Astrocyte (in vitro differentiated cells and primary cell): ENCODE measurements at regions not wholly inside any gene's neighbourhood (a gene's known extent, or its start where the extent isn't known, plus 50 kb on each side); places are given as distances from the start of the nearest gene placed in this dataset.

ENCODE experiments used
- DNase-seq: peaks from one replicate; pipeline ENCODE4 v3.0.0-alpha.2; 2010; ENCODE audit warnings: low read depth
- FAIRE-seq: peaks from 2 replicates; lab custom pipeline; 2011; peaks lifted over from hg19 to GRCh38; lab: Jason Lieb, UNC
- H2AFZ ChIP-seq: 2 replicates; pipeline ENCODE4 v1.6.0; 2012; ENCODE audit warnings: low read depth, low read length, inconsistent platforms
- H3K27ac ChIP-seq: 2 replicates; pipeline ENCODE4 v1.5.1; 2011; ENCODE audit warnings: low read depth, low read length, inconsistent platforms
- H3K27me3 ChIP-seq: 2 replicates; pipeline ENCODE4 v1.6.0; 2011; ENCODE audit warnings: low read length, inconsistent platforms; ENCODE audit not compliant: insufficient read depth
- H3K36me3 ChIP-seq: 2 replicates; pipeline ENCODE4 v1.5.1; 2011; ENCODE audit warnings: low read length, inconsistent platforms; ENCODE audit not compliant: insufficient read depth
- H3K4me1 ChIP-seq: 2 replicates; pipeline ENCODE4 v1.5.1; 2011; ENCODE audit warnings: low read length, inconsistent platforms; ENCODE audit not compliant: insufficient read depth
- H3K4me2 ChIP-seq: 2 replicates; pipeline ENCODE4 v1.6.0; 2012; ENCODE audit warnings: low read length, inconsistent platforms
- H3K4me3 ChIP-seq: 2 replicates; pipeline ENCODE4 v1.5.1; 2011; ENCODE audit warnings: low read depth, mild to moderate bottlenecking, low read length, inconsistent platforms; ENCODE audit not compliant: insufficient read depth
- H3K79me2 ChIP-seq: 2 replicates; pipeline ENCODE4 v1.6.0; 2012; ENCODE audit warnings: mild to moderate bottlenecking, low read length, inconsistent platforms; ENCODE audit not compliant: insufficient read depth
- H3K9ac ChIP-seq: 2 replicates; pipeline ENCODE4 v1.6.0; 2012; ENCODE audit warnings: mild to moderate bottlenecking, low read length, inconsistent platforms
- H3K9me3 ChIP-seq: 2 replicates; pipeline ENCODE4 v1.5.1; 2012; ENCODE audit warnings: low read depth, mild to moderate bottlenecking, low read length, inconsistent platforms; ENCODE audit not compliant: insufficient read depth
- H4K20me1 ChIP-seq: 2 replicates; pipeline ENCODE4 v1.6.0; 2012; ENCODE audit warnings: low read length, inconsistent platforms; ENCODE audit not compliant: insufficient read depth
- H3K27ac Mint-ChIP-seq: one replicate; pipeline ENCODE4 v1.8.0; 2021; ENCODE audit warnings: mild to moderate bottlenecking, mixed read lengths; ENCODE audit not compliant: unreplicated experiment
- H3K27me3 Mint-ChIP-seq: one replicate; pipeline ENCODE4 v1.8.0; 2021; ENCODE audit warnings: low read depth, mixed read lengths; ENCODE audit not compliant: unreplicated experiment
- H3K36me3 Mint-ChIP-seq: one replicate; pipeline ENCODE4 v1.8.0; 2021; ENCODE audit warnings: low read depth, mixed read lengths; ENCODE audit not compliant: unreplicated experiment
- H3K4me1 Mint-ChIP-seq: one replicate; pipeline ENCODE4 v1.8.0; 2021; ENCODE audit warnings: low read depth, mixed read lengths; ENCODE audit not compliant: unreplicated experiment
- H3K4me3 Mint-ChIP-seq: one replicate; pipeline ENCODE4 v1.8.0; 2021; ENCODE audit warnings: mild to moderate bottlenecking, moderate library complexity, mixed read lengths; ENCODE audit not compliant: unreplicated experiment
- H3K9me3 Mint-ChIP-seq: one replicate; pipeline ENCODE4 v1.8.0; 2021; ENCODE audit warnings: mild to moderate bottlenecking, mixed read lengths; ENCODE audit not compliant: unreplicated experiment
- EZH2 ChIP-seq: IDR thresholded peaks from 2 replicates; pipeline ENCODE4 v1.6.1; 2012; ENCODE audit warnings: mild to moderate bottlenecking, low read length, inconsistent platforms; ENCODE audit not compliant: insufficient read depth
- TF ChIP-seq, protein P1 (sequence below): IDR thresholded peaks from 2 replicates; pipeline ENCODE4 v1.5.1; 2011; ENCODE audit warnings: low read depth, mild to moderate bottlenecking, inconsistent platforms, low read length, moderate library complexity; ENCODE audit not compliant: insufficient read depth

DNA sequence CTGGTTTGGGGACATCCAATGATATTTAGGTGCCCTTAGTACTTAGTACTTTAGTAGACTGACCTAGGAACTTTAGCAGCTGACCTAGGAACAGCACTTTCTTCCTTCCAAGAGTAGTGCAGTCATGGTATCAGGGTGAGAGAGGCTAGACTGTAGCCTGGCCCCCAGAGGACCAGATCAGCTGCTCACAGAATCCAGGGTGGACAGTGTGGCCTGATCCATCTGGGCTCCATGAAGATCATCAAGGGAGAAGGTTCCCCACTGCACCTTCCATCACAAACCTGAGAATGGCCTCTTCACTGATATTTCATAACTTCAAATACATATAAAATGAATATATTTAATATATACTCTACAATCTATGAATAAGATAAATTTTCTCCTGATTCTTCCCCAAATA lies 59.0 kb upstream of the TLR3 start:
- Histone ChIP-seq H3K9ac (no peak overlapping the region), H3K79me2 (no peaks in the 10 kb centered on the region), H3K4me2 (no peak overlapping the region), H3K4me1 (no peaks in the 10 kb centered on the region), H3K27ac (no peak overlapping the region), H4K20me1 (no peaks in the 10 kb centered on the region), H2AFZ (no peak overlapping the region), H3K9me3 (no peaks in the 10 kb centered on the region), H3K4me3 (no peak overlapping the region), H3K36me3 (no peaks in the 10 kb centered on the region), H3K27me3 (no peaks in the 10 kb centered on the region)
- H3K4me1 Mint-ChIP-seq = peaks cover 8% of the 10 kb centered on the region
- H3K36me3 Mint-ChIP-seq = no peaks in the 10 kb centered on the region
- TF ChIP-seq, protein P1, sequence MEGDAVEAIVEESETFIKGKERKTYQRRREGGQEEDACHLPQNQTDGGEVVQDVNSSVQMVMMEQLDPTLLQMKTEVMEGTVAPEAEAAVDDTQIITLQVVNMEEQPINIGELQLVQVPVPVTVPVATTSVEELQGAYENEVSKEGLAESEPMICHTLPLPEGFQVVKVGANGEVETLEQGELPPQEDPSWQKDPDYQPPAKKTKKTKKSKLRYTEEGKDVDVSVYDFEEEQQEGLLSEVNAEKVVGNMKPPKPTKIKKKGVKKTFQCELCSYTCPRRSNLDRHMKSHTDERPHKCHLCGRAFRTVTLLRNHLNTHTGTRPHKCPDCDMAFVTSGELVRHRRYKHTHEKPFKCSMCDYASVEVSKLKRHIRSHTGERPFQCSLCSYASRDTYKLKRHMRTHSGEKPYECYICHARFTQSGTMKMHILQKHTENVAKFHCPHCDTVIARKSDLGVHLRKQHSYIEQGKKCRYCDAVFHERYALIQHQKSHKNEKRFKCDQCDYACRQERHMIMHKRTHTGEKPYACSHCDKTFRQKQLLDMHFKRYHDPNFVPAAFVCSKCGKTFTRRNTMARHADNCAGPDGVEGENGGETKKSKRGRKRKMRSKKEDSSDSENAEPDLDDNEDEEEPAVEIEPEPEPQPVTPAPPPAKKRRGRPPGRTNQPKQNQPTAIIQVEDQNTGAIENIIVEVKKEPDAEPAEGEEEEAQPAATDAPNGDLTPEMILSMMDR = no peak
- no peak for TF ChIP-seq EZH2
- DNase-seq (no peak), FAIRE-seq (no peak)
- no peak overlapping the region for H3K27ac Mint-ChIP-seq
- no peaks in the 10 kb centered on the region for H3K9me3 Mint-ChIP-seq
- no peak overlapping the region for H3K4me3 Mint-ChIP-seq
- H3K27me3 Mint-ChIP-seq = no peaks in the 10 kb centered on the region

DNA sequence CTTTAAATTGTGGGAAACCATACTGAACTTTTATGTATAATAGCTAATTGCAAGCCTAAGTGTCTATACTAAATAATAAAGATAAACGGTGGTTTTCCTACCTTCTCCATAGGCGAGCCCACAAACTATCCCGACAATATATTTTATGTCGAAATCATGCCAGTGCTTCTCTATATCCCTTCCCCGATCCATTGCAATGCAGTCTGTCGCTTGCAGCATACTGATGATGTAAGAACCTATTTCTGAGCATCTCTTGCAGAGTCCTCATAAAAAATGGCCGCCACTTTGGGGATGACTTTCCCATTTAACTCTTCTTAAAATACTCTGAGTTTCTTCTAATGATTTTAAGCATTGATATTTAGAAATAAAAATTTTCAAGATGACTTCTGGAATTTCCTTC lies 58.1 kb upstream of the TLR3 start:
- Mint-ChIP-seq H3K4me3 (no peak overlapping the region), H3K27me3 (no peaks in the 10 kb centered on the region), H3K36me3 (no peaks in the 10 kb centered on the region), H3K27ac (no peak overlapping the region), H3K9me3 (no peaks in the 10 kb centered on the region), H3K4me1 (peaks cover 8% of the 10 kb centered on the region)
- no peaks in the 10 kb centered on the region for H3K36me3 ChIP-seq
- no peak overlapping the region for H2AFZ ChIP-seq
- no peaks in the 10 kb centered on the region for H3K9me3 ChIP-seq
- H3K27ac ChIP-seq = no peak overlapping the region
- FAIRE-seq (no peak), DNase-seq (no peak)
- H3K4me1 ChIP-seq = no peaks in the 10 kb centered on the region
- H3K4me2 ChIP-seq = no peak overlapping the region
- no peaks in the 10 kb centered on the region for H3K79me2 ChIP-seq
- H3K4me3 ChIP-seq = no peak overlapping the region
- H3K9ac ChIP-seq = no peak overlapping the region
- H3K27me3 ChIP-seq = no peaks in the 10 kb centered on the region
- H4K20me1 ChIP-seq = no peaks in the 10 kb centered on the region
- no peak for TF ChIP-seq EZH2
- TF ChIP-seq, protein P1 = no peak

DNA sequence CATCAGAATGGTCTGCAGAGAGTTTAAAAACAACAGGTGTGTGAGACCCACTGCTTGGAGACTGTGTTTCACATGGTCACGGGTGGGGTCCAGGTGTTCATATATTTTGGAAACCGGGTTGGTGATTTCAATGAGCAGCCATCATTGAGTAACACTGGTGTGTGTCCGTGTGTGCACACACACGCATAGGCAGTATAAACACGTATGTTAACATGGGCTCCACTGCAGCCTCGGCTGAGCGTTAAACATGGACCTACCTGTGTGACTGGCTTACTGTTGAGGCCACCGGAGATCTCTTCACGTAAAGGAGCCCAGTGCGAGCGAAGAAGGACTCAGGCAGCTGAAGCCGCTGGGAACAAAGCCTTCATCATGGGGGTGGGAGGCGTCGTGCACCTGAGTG lies 56.9 kb upstream of the TLR3 start:
- peaks cover 1% of the 10 kb centered on the region for H3K27me3 ChIP-seq
- Mint-ChIP-seq H3K9me3 (no peaks in the 10 kb centered on the region), H3K27me3 (no peaks in the 10 kb centered on the region), H3K4me1 (peaks cover 13% of the 10 kb centered on the region), H3K36me3 (no peaks in the 10 kb centered on the region), H3K4me3 (no peak overlapping the region), H3K27ac (no peak overlapping the region)
- no peak overlapping the region for H3K27ac ChIP-seq
- no peak overlapping the region for H3K9ac ChIP-seq
- TF ChIP-seq, protein P1 = no peak
- no peak for TF ChIP-seq EZH2
- no peak for DNase-seq
- H3K9me3 ChIP-seq = no peaks in the 10 kb centered on the region
- H3K4me3 ChIP-seq = no peak overlapping the region
- no peaks in the 10 kb centered on the region for H3K79me2 ChIP-seq
- H3K36me3 ChIP-seq = no peaks in the 10 kb centered on the region
- no peak for FAIRE-seq
- H3K4me1 ChIP-seq = no peaks in the 10 kb centered on the region
- H3K4me2 ChIP-seq = no peak overlapping the region
- H2AFZ ChIP-seq = no peak overlapping the region
- H4K20me1 ChIP-seq = no peaks in the 10 kb centered on the region
